Stimulated activated memory B cell treated with anti-CD40 and anti-IgM and Interleukin-4, amounts not matched to agents 10 μg/mL and 1 μg/mL and 100 μg/mL, for 72 hours (primary cell): ENCODE measurements at regions not wholly inside any gene's neighbourhood (a gene's known extent, or its start where the extent isn't known, plus 50 kb on each side); places are given as distances from the start of the nearest gene placed in this dataset.

Experiments
- ATAC-seq: fragments of 150-1000 bp; cut with Tn5 transposase; 2 replicates; pipeline ENCODE4 v1.10.0; 2021
- H3K27ac Mint-ChIP-seq: one replicate; pipeline ENCODE4 v1.8.0; 2022; ENCODE audit warnings: mild to moderate bottlenecking, mixed read lengths
- H3K27me3 Mint-ChIP-seq: one replicate; pipeline ENCODE4 v1.8.0; 2022; ENCODE audit warnings: mixed read lengths
- H3K36me3 Mint-ChIP-seq: one replicate; pipeline ENCODE4 v1.8.0; 2022; ENCODE audit warnings: mixed read lengths
- H3K4me1 Mint-ChIP-seq: one replicate; pipeline ENCODE4 v1.8.0; 2022; ENCODE audit warnings: mixed read lengths
- H3K4me3 Mint-ChIP-seq: one replicate; pipeline ENCODE4 v1.8.0; 2022; ENCODE audit warnings: mild to moderate bottlenecking, moderate library complexity, mixed read lengths
- H3K9me3 Mint-ChIP-seq: one replicate; pipeline ENCODE4 v1.8.0; 2022; ENCODE audit warnings: mixed read lengths

DNA sequence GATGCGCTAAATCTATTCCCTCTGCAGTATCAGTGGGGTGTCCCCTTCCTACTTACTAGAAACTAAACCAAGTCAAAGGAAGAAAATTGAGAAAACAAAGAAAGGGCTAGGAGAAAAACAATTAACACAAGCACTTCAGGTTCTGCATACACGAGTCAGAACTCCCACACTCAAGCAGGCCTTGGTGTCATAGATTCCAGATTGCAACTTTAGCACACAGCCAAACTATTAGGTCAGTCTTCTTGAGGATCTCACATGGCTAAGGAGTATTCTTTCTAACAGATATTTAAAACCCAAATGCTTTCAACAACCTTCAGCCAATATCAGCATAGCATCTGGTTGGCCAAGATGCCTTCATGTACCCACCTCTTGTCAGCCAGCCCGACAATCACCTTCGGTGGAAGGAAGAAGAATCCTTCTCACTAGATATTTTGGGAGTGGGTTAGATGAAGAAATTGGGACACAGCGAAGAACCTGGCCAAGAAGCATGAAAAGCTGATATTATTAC, 340.0 kb downstream of the VPS13C start:
- no peak for ATAC-seq
- H3K4me1 Mint-ChIP-seq: no peaks in the 10 kb centered on the region
- peaks cover 23% of the 10 kb centered on the region for H3K27me3 Mint-ChIP-seq
- H3K27ac Mint-ChIP-seq: no peak overlapping the region
- no peaks in the 10 kb centered on the region for H3K36me3 Mint-ChIP-seq
- H3K9me3 Mint-ChIP-seq: no peaks in the 10 kb centered on the region
- no peak overlapping the region for H3K4me3 Mint-ChIP-seq

DNA sequence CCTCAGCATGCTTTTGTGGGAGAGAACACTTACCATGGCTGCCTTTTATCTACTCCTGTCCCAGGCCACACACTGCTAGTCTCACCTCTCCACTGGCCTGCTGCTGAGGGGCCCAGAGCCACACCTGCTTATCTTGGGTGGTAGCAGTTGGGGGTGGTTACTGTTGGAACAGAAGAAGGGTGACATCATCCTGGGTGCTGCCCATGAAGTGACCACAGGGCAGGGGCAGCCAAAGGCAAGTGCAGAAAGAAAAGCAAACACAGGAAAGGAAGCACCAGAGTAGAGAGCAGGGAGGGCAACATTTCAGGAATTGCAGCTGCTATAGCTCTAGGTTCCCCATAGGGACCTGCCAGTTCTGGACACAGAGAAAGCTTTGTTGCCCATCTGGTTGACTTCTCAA, 345.2 kb downstream of the VPS13C start:
- Mint-ChIP-seq H3K4me1 (no peaks in the 10 kb centered on the region), H3K9me3 (no peaks in the 10 kb centered on the region), H3K27ac (no peak overlapping the region), H3K27me3 (peaks cover 8% of the 10 kb centered on the region), H3K4me3 (no peak overlapping the region), H3K36me3 (no peaks in the 10 kb centered on the region)
- ATAC-seq: peak; percentile 37

DNA sequence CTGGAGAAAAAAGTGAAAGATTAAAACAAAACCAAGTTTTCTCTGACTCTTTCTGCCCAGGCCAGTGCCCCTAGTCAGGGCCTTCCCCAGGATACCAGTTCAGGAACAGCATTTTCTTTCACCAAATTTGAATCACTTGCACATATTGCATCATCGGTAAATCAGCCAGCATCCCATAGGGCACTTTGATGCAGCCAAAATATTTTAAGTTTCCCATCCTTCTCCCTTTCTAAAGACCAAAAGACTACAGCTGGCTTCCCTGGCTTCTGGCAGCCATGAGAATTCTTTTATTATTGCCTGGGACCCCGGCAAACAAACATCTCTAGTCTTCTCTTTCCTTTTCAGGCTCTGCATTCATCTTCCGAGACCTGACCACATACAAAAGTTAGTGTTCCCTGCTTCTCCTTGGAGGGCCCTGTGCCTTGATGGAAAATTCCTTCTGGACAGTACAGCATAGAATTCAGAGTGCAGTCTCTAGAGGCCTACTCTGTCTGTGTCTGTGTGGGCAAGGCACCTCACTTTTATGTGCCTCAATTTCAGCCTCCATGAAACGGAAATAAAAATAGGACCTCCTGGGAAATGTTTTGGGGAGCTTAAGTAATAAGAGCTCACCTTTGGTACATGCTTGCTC, 348.0 kb downstream of the VPS13C start:
- no peaks in the 10 kb centered on the region for H3K27me3 Mint-ChIP-seq
- H3K36me3 Mint-ChIP-seq: no peaks in the 10 kb centered on the region
- ATAC-seq: no peak
- H3K9me3 Mint-ChIP-seq: no peaks in the 10 kb centered on the region
- H3K27ac Mint-ChIP-seq: no peak overlapping the region
- no peak overlapping the region for H3K4me3 Mint-ChIP-seq
- no peaks in the 10 kb centered on the region for H3K4me1 Mint-ChIP-seq

DNA sequence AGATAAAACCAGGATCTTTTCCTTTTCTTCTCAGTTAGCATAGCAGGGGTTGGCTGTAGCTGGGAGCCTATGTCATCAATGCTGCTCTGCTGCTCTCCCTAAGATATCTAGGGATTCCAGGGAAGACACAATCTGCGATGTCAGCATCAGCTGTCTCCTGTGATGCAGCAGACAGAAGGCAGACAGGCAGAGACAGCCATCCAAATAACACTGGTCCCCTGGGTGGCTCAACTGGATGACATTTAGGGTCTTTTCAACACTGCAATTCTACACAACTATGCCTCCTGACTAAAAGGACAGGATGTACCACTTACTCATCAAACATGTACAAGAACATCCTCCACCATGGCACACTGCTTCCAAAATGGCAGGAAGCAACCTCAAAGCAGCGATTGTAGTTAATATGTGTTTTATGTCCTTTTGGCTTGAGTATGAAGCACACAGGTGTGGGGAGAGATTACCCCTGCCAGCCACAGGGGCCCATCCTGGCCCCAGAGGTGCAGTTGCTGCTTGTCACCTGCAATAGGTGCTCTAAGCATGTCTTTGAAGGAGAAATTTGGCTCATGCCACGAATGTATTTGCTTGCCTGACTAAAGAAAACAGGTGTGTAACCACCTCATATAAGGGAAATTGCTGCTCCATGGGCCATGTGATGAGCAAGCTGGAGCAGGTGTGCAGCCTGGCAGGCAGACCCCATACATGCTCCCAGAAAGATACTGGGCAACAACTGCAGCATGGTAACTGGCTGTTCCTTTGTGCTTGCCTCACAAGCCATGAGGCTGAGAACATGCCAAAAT, 357.8 kb downstream of the VPS13C start:
- Mint-ChIP-seq H3K4me1 (no peaks in the 10 kb centered on the region), H3K9me3 (no peaks in the 10 kb centered on the region), H3K36me3 (no peaks in the 10 kb centered on the region), H3K27ac (no peak overlapping the region), H3K4me3 (no peak overlapping the region), H3K27me3 (peaks cover 20% of the 10 kb centered on the region)
- ATAC-seq: no peak

DNA sequence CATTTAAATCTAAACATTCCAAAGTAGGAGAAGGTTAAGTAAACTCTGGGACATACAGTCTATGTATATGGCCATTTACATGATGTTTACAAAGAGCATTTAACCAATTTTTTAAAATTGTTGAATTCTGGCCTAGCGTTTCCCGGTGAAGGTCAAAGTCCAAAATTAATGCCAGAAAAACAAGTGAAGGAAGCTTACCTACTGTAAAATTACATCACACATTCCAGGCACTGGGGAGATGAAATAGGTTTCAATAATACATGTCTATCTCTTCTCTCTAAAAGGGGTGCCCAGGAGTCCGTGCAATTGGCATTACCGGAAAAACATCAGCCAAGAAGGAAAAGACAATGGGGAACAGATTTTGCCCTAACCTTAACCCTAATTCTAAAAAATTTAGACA, 358.8 kb downstream of the VPS13C start:
- ATAC-seq: no peak
- Mint-ChIP-seq H3K4me3 (no peak overlapping the region), H3K27ac (no peak overlapping the region), H3K4me1 (no peaks in the 10 kb centered on the region), H3K36me3 (no peaks in the 10 kb centered on the region), H3K27me3 (peaks cover 25% of the 10 kb centered on the region), H3K9me3 (no peaks in the 10 kb centered on the region)

DNA sequence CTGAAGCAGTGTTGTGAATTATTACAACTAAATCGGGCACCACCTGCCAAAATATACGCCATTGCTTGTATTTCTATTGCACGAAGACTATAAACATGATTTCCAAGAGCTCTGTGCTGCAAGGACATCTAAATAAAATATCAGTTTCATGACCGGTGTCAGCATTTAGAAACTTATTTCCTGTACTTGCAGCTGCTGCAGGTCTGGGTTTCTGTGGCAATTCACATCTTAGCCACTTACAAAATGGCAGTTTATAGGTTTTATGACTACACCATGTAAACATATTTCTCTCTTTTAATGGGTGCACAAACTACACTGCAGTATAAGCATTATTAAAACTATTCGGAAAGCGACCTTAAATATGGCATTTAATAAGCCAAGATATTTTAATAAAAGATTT, 359.4 kb downstream of the VPS13C start:
- Mint-ChIP-seq H3K9me3 (no peaks in the 10 kb centered on the region), H3K4me3 (no peak overlapping the region), H3K36me3 (no peaks in the 10 kb centered on the region), H3K27ac (no peak overlapping the region), H3K27me3 (peaks cover 25% of the 10 kb centered on the region), H3K4me1 (no peaks in the 10 kb centered on the region)
- ATAC-seq: no peak

DNA sequence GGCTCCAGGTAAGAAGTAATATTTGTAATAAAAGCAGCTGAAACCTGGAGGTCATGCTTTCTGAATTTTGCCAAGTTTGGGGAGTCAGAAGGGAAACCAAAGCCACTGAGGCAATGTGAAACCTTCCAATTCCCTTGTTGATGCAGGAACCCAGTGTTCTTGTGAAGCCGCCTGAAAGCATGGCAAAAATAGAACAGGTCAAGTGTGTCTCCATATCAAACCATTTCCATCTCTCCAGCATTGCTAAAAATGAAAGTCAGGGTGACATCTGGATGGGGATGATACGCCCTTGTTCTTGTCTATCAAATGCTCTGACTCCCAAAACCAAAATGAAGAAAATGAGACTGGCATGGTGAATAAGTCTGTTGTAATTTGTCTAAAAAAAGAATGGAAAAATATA, 362.5 kb downstream of the VPS13C start:
- no peak for ATAC-seq
- Mint-ChIP-seq H3K4me1 (no peaks in the 10 kb centered on the region), H3K36me3 (no peaks in the 10 kb centered on the region), H3K4me3 (no peak overlapping the region), H3K27ac (no peak overlapping the region), H3K9me3 (no peaks in the 10 kb centered on the region), H3K27me3 (peaks cover 34% of the 10 kb centered on the region)

DNA sequence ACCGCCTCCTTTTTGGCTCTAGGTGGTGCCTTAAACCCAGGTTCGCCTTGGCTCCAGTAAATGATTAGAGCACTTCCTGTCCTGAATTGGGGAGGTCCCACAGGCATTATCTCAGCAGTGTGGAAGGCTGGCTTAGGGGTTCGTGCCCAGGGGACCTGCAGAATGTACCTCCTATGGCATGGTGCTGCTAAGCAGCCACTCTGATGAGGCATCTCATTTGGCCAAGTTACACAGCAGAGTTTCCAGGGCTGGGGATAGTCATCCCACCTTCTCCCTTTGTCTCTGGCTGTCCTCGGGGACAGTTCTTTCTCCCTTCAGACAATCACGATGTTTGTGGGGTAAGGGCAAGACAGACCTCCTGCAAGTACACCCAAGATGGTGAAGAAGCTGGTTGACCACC, 371.2 kb downstream of the VPS13C start:
- H3K27me3 Mint-ChIP-seq: peaks cover 30% of the 10 kb centered on the region
- no peak overlapping the region for H3K4me3 Mint-ChIP-seq
- H3K36me3 Mint-ChIP-seq: no peaks in the 10 kb centered on the region
- ATAC-seq: no peak
- no peaks in the 10 kb centered on the region for H3K4me1 Mint-ChIP-seq
- H3K9me3 Mint-ChIP-seq: no peaks in the 10 kb centered on the region
- no peak overlapping the region for H3K27ac Mint-ChIP-seq

DNA sequence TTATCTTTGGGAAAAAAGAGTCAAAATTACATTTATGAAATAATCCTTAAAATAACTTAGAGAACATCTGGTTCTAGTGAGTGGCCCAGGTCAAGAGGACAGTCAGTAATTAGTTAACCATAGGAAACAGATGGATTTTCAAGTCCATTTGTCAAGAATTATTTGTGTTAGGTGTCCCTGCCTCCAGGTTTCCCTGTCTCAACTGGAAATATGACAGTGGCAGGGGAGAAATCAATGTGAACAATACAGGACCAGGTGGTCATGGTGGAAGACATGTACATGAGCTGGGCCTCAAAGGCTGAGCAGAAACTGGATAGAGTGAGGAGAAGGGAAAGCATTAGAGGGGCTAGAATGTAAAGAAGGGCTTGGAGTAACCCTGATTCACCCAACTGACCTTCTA, 372.6 kb downstream of the VPS13C start:
- Mint-ChIP-seq H3K36me3 (no peaks in the 10 kb centered on the region), H3K9me3 (no peaks in the 10 kb centered on the region), H3K4me1 (no peaks in the 10 kb centered on the region), H3K27me3 (peaks cover 22% of the 10 kb centered on the region), H3K27ac (no peak overlapping the region), H3K4me3 (no peak overlapping the region)
- no peak for ATAC-seq

DNA sequence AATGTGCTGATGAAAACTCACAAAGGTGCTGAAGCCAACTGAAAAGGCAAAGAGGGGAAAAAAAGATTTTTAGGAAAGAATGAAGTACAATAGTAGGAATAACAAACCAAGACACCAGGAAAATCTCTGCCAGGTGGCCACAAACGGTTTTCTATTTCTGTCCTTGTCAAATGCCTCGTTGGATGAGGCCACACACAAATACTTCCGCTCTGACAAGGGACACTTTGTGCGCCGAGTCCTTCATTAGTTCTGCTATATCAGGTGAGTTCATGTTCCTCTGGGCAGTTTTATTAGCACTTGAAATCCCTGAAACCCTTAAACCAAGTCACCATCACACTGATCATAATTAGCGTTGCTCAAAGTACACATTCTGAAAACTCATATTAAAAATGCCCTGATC, 373.1 kb downstream of the VPS13C start:
- no peaks in the 10 kb centered on the region for H3K4me1 Mint-ChIP-seq
- no peaks in the 10 kb centered on the region for H3K9me3 Mint-ChIP-seq
- no peaks in the 10 kb centered on the region for H3K36me3 Mint-ChIP-seq
- no peak overlapping the region for H3K27ac Mint-ChIP-seq
- no peak overlapping the region for H3K4me3 Mint-ChIP-seq
- no peak for ATAC-seq
- peaks cover 21% of the 10 kb centered on the region for H3K27me3 Mint-ChIP-seq

DNA sequence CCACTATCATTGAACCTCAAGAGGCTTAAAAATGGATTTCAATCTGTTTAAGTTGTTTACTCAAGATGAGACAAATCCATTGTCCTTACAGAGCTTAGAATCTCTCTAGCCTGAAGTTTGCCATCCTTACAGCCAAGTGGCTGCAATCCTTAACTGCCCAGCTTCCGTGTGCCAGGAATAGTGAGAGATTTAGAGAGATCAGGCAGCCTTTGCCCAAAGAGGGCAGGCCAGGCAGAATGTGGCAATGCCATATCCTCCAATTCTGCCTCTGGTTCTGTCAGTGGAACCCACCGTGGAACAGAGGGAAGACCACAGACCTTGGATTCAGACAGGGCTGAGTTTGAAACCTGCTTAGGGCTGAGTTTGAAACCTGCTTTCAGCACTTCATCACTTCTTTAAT, 374.3 kb downstream of the VPS13C start:
- Mint-ChIP-seq H3K36me3 (no peaks in the 10 kb centered on the region), H3K4me1 (no peaks in the 10 kb centered on the region), H3K27me3 (peaks cover 14% of the 10 kb centered on the region), H3K9me3 (no peaks in the 10 kb centered on the region), H3K4me3 (no peak overlapping the region), H3K27ac (no peak overlapping the region)
- no peak for ATAC-seq

DNA sequence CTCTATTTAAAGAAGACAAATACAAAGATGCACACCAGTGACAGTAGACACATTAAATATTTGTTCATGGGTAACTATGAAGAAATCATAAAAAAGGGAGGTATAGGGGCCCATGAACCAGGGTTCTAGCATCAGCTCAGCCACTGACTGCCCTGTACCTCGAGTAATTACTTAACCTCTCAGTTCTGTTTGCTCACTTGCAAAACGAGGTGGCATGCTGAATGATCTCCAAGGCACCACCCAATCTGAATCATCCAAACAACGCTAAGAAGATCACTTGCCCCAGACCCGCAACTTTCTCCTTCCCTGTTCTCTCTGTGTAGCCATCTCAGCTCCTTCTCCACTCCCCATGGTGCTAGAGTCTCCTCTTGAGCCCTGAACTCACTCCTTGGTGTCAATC, 374.7 kb downstream of the VPS13C start:
- Mint-ChIP-seq H3K27me3 (peaks cover 14% of the 10 kb centered on the region), H3K4me3 (no peak overlapping the region), H3K9me3 (no peaks in the 10 kb centered on the region), H3K4me1 (no peaks in the 10 kb centered on the region), H3K36me3 (no peaks in the 10 kb centered on the region), H3K27ac (no peak overlapping the region)
- no peak for ATAC-seq

DNA sequence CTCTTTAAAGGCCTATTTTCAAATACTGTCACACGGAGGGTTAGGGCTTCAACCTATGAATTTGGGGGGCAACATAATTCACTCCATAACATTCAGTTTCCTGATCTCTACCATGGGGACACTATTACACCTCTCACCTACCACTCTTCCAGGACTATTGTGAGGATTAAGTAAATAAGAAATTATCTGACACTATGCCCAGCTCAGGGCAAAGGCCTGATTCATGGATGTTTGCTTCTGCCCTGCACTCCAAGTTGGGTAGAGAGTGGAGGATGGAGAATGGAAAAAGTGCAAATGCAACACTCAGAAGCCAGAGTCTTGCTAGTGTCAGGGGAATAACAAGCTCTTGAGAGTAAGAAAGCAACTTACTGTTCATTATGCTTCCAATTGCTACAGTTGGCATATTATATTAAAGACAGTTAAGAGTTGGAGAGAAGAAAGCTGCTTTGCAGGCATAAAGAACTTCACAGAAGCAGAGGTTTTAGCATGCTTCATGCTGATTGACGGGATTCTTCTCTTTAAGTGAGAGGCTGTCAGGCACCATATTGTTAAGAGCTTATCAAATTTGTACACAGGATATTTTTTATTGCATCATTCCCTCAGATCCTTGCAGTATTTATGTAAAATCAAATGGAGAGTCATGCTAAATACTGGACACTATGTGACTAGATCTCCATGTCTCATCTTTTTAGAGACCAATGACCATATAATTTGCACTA, 375.3 kb downstream of the VPS13C start:
- H3K4me3 Mint-ChIP-seq: no peak overlapping the region
- no peaks in the 10 kb centered on the region for H3K4me1 Mint-ChIP-seq
- no peak for ATAC-seq
- H3K27me3 Mint-ChIP-seq: peaks cover 10% of the 10 kb centered on the region
- no peak overlapping the region for H3K27ac Mint-ChIP-seq
- H3K36me3 Mint-ChIP-seq: no peaks in the 10 kb centered on the region
- H3K9me3 Mint-ChIP-seq: no peaks in the 10 kb centered on the region

DNA sequence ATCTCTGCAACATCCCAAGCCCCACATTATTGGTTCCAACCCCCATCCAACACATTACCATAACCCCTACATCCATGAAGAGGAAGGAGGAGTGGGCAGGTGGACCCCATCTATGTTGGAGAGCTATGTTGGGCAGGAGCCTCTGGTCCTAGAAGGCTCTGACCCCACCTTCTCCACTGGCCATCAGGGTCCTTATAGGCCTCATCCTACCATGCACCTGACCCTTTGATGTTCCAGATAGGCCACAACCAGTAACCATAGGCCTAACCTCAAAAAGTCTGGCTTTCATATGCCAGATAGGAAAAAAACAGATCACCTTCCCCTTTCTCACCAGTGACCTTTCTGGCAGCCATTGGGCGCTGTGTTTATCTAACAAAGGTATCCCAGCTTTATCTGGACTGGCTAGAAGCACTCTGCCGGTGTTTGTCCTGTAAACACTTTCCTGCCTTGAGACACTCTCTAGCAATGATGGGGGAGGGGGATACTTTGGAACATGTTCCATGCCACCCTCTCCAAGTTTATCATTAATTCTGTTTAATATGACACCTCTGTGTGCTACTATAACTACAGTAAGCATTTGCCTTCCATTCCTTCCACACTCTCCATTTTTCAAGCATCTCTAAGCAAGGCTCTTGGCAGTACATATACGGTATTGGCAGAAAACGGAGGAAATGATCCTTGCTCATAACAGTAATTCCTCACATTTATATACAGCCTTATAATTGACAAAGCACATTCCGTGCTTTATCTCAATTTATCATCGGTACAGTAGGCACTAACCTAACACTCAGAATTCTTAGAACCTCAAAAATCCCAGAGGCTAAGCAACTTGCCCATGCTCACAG, 377.1 kb downstream of the VPS13C start:
- Mint-ChIP-seq H3K36me3 (no peaks in the 10 kb centered on the region), H3K4me1 (no peaks in the 10 kb centered on the region), H3K27me3 (peaks cover 10% of the 10 kb centered on the region), H3K4me3 (no peak overlapping the region), H3K27ac (no peak overlapping the region), H3K9me3 (no peaks in the 10 kb centered on the region)
- ATAC-seq: no peak

DNA sequence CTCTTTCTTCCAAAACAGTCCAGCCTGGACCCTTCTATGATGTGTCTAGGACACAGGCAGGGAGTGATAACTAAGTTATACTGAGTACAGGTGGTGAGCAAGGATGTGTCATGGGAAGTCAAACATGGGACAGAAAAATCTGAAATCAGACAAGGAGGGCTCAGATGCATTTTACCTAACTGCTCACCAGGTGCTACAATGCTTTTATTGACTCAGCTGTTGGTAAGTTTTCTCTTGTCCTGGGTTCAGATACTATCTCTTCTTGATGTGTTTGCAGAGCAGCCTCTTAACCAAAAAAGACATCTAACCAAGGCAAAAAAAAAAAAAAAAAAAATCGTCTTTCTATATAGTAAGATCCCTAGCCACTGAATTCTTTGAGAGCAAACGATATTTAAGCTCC, 378.6 kb downstream of the VPS13C start:
- H3K27me3 Mint-ChIP-seq: peaks cover 10% of the 10 kb centered on the region
- ATAC-seq: no peak
- no peaks in the 10 kb centered on the region for H3K36me3 Mint-ChIP-seq
- H3K4me1 Mint-ChIP-seq: no peaks in the 10 kb centered on the region
- no peak overlapping the region for H3K27ac Mint-ChIP-seq
- peaks cover 4% of the 10 kb centered on the region for H3K9me3 Mint-ChIP-seq
- H3K4me3 Mint-ChIP-seq: no peak overlapping the region
